ENCODE measurements at regions not wholly inside any gene's neighbourhood (a gene's known extent, or its start where the extent isn't known, plus 50 kb on each side); places are given as distances from the start of the nearest gene placed in this dataset.

- no peak for TF ChIP-seq CTCF (IDR thresholded peaks at IDR 0.05; ENCODE audit: control insufficient read depth, insufficient read depth, low read depth, low read length, missing control alignments)
- DNase-seq (ENCODE audit: low read depth) = no peak
These were observed 256.2 kb upstream of the ZSWIM2 start for GRCh38 chr2:187105218-187105617.

GRCh38 chr2:187102381-187102780 lies 253.4 kb upstream of the ZSWIM2 start:
- no peak for TF ChIP-seq CTCF (IDR thresholded peaks at IDR 0.05; ENCODE audit: control insufficient read depth, insufficient read depth, low read depth, low read length, missing control alignments)

More at GRCh38 chr2:187105218-187105617, 256.2 kb upstream of the ZSWIM2 start:
- H3K4me3 ChIP-seq (ENCODE audit: control insufficient read depth, low read depth, low read length) = no peak overlapping the region

GRCh38 chr2:187098154-187098553 lies 249.2 kb upstream of the ZSWIM2 start:
- DNase-seq (ENCODE audit: low read depth) = no peak
- H3K4me3 ChIP-seq (ENCODE audit: control insufficient read depth, low read depth, low read length) = no peak overlapping the region
- no peak for TF ChIP-seq CTCF (IDR thresholded peaks at IDR 0.05; ENCODE audit: control insufficient read depth, insufficient read depth, low read depth, low read length, missing control alignments)

More at GRCh38 chr2:187102381-187102780, 253.4 kb upstream of the ZSWIM2 start:
- DNase-seq (ENCODE audit: low read depth) = no peak
- H3K4me3 ChIP-seq (ENCODE audit: control insufficient read depth, low read depth, low read length) = no peak overlapping the region

GRCh38 chr2:187093771-187094412 lies 244.9 kb upstream of the ZSWIM2 start:
- TF ChIP-seq CTCF (IDR thresholded peaks at IDR 0.05; ENCODE audit: control insufficient read depth, insufficient read depth, low read depth, low read length, missing control alignments) = no peak
- H3K4me3 ChIP-seq (ENCODE audit: control insufficient read depth, low read depth, low read length) = no peak overlapping the region
- no peak for DNase-seq (ENCODE audit: low read depth)

- no peak overlapping the region for H3K4me3 ChIP-seq (ENCODE audit: control insufficient read depth, low read depth, low read length)
- DNase-seq (ENCODE audit: low read depth) = no peak
- TF ChIP-seq CTCF (IDR thresholded peaks at IDR 0.05; ENCODE audit: control insufficient read depth, insufficient read depth, low read depth, low read length, missing control alignments) = no peak
These were observed 242.7 kb upstream of the ZSWIM2 start for GRCh38 chr2:187091664-187092063.

- no peak for DNase-seq (ENCODE audit: low read depth)
- no peak for TF ChIP-seq CTCF (IDR thresholded peaks at IDR 0.05; ENCODE audit: control insufficient read depth, insufficient read depth, low read depth, low read length, missing control alignments)
- H3K4me3 ChIP-seq (ENCODE audit: control insufficient read depth, low read depth, low read length) = no peak overlapping the region
These were observed 235.6 kb upstream of the ZSWIM2 start for GRCh38 chr2:187084524-187084923.
